ENCODE measurements at regions not wholly inside any gene's neighbourhood (a gene's known extent, or its start where the extent isn't known, plus 50 kb on each side); places are given as distances from the start of the nearest gene placed in this dataset.

DNA sequence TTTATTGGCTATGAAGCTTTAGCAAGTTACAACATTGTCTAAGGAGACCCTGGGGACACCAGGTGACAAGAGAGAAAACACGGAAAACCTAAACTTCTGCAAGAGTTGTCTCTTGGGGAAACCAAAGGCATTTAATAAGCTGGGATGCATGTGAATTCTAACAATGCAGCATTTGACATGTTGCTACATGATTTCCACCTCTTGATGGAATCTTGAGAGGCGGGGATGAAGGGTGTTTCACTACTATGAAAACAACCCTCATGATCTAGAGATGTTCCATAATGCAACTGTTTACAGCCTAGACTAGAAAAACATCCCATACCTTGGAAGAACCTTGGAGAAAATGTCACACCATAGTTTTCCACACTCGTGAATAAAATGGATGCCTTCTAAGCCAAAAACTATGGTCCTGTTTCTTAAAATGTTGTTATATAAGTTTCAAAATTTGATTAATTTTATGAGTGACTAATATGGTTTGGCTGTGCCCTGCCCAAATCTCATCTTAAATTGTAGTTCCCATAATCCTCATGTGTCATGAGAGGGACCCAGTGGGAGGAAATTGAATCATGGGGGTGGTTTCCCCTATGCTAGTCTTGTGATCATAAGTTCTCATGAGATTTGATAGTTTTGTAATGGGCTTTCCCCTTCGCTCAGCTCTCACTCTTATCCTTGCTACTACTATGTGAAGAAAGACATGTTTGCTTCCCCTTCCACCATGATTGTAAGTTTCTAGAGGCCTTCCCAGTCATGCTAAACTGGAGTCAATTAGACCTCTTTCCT, 164.6 kb downstream of the TNFSF13B start:
- Histone ChIP-seq H3K27ac (no peak overlapping the region), H3K36me3 (no peaks in the 10 kb centered on the region), H3K4me3 (no peak overlapping the region), H3K4me1 (no peaks in the 10 kb centered on the region), H3K27me3 (replicated peaks in 1 of 7) (no peaks in the 10 kb centered on the region), H3K9me3 (no peaks in the 10 kb centered on the region)
- no peak for DNase-seq
- intact Hi-C loops (cut with DNase I; ENCODE audit: low total_unique reads) = no loop called here
- WGBS, 5 donors = 82 to 94% (median 93%) methylated on average over 4 of the region's 4 CpGs
- TF ChIP-seq POLR2AphosphoS5 (IDR thresholded peaks at IDR 0.05) (no peak), POLR2A (IDR thresholded peaks at IDR 0.05) (no peak)
- TF ChIP-seq, protein P1, sequence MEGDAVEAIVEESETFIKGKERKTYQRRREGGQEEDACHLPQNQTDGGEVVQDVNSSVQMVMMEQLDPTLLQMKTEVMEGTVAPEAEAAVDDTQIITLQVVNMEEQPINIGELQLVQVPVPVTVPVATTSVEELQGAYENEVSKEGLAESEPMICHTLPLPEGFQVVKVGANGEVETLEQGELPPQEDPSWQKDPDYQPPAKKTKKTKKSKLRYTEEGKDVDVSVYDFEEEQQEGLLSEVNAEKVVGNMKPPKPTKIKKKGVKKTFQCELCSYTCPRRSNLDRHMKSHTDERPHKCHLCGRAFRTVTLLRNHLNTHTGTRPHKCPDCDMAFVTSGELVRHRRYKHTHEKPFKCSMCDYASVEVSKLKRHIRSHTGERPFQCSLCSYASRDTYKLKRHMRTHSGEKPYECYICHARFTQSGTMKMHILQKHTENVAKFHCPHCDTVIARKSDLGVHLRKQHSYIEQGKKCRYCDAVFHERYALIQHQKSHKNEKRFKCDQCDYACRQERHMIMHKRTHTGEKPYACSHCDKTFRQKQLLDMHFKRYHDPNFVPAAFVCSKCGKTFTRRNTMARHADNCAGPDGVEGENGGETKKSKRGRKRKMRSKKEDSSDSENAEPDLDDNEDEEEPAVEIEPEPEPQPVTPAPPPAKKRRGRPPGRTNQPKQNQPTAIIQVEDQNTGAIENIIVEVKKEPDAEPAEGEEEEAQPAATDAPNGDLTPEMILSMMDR (IDR thresholded peaks at IDR 0.05 in 8 of 11, conservative IDR thresholded peaks at IDR 0.05 in 3 of 11) = no peak

GRCh38 chr13:108435393-108436149, 166.1 kb downstream of the TNFSF13B start:
- WGBS, 5 donors = 69 to 85% (median 81%) methylated on average over 5 of the region's 5 CpGs
- TF ChIP-seq POLR2AphosphoS5 (IDR thresholded peaks at IDR 0.05) (no peak), POLR2A (IDR thresholded peaks at IDR 0.05) (no peak)
- TF ChIP-seq, protein P1 (IDR thresholded peaks at IDR 0.05 in 8 of 11, conservative IDR thresholded peaks at IDR 0.05 in 3 of 11) = no peak
- H3K4me3 ChIP-seq = no peak overlapping the region
- H3K36me3 ChIP-seq = no peaks in the 10 kb centered on the region
- H3K27ac ChIP-seq = no peak overlapping the region
- no peaks in the 10 kb centered on the region for H3K27me3 ChIP-seq (replicated peaks in 1 of 7)
- no peaks in the 10 kb centered on the region for H3K4me1 ChIP-seq
- H3K9me3 ChIP-seq = no peaks in the 10 kb centered on the region
- no peak for DNase-seq
- intact Hi-C loops (cut with DNase I; ENCODE audit: low total_unique reads) = no loop called here

GRCh38 chr13:108437496-108437895, 168.0 kb downstream of the TNFSF13B start:
- TF ChIP-seq POLR2AphosphoS5 (IDR thresholded peaks at IDR 0.05) (no peak), POLR2A (IDR thresholded peaks at IDR 0.05) (no peak)
- TF ChIP-seq, protein P1 (IDR thresholded peaks at IDR 0.05 in 8 of 11, conservative IDR thresholded peaks at IDR 0.05 in 3 of 11) = no peak
- H3K9me3 ChIP-seq = peaks cover 0 to 3% (median 0%) of the 10 kb centered on the region in 8 donors
- DNase-seq = no peak
- no peak overlapping the region for H3K4me3 ChIP-seq
- H3K4me1 ChIP-seq = no peaks in the 10 kb centered on the region
- WGBS, 5 donors = 33 to 89% (median 63%) methylated on average over 2 of the region's 2 CpGs
- no peaks in the 10 kb centered on the region for H3K36me3 ChIP-seq
- no peaks in the 10 kb centered on the region for H3K27me3 ChIP-seq (replicated peaks in 1 of 7)
- H3K27ac ChIP-seq = no peak overlapping the region
- intact Hi-C loops (cut with DNase I; ENCODE audit: low total_unique reads) = no loop called here

GRCh38 chr13:108439556-108439955, 170.0 kb downstream of the TNFSF13B start:
- no peak overlapping the region for H3K4me3 ChIP-seq
- no peak overlapping the region for H3K27ac ChIP-seq
- 68 to 88% (median 77%) methylated on average over 7 of the region's 7 CpGs for WGBS, 5 donors
- intact Hi-C loops (cut with DNase I; ENCODE audit: low total_unique reads) = no loop called here
- H3K36me3 ChIP-seq = no peaks in the 10 kb centered on the region
- no peak for DNase-seq
- TF ChIP-seq POLR2A (IDR thresholded peaks at IDR 0.05) = no peak
- peaks cover 0 to 4% (median 0%) of the 10 kb centered on the region in 8 donors for H3K9me3 ChIP-seq
- no peaks in the 10 kb centered on the region for H3K4me1 ChIP-seq
- no peaks in the 10 kb centered on the region for H3K27me3 ChIP-seq (replicated peaks in 1 of 7)

Measured in spleen (tissue), 11 donors.